ENCODE measurements at regions not wholly inside any gene's neighbourhood (a gene's known extent, or its start where the extent isn't known, plus 50 kb on each side); places are given as distances from the start of the nearest gene placed in this dataset.

DNA sequence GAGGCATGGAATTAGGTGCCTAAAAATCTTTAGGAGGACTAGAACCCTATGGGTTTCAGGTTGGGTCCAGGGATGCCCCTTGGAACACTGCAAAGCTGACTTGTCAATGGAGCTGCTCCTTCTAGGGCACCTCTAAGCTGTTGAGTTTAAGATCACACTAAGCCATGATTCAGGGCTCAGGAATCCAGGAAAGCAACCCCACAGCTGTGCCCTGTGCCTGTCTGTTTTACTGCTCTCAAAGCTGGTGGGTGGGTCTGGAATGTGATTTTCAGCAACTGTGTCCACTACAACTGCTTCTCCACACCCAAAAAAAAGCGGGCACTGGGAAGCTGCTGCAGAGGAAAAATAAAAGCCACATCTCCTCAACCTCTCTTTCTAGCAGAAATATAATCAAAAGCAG is 310.4 kb upstream of the MOCS1 start:
- TF ChIP-seq, protein P1, sequence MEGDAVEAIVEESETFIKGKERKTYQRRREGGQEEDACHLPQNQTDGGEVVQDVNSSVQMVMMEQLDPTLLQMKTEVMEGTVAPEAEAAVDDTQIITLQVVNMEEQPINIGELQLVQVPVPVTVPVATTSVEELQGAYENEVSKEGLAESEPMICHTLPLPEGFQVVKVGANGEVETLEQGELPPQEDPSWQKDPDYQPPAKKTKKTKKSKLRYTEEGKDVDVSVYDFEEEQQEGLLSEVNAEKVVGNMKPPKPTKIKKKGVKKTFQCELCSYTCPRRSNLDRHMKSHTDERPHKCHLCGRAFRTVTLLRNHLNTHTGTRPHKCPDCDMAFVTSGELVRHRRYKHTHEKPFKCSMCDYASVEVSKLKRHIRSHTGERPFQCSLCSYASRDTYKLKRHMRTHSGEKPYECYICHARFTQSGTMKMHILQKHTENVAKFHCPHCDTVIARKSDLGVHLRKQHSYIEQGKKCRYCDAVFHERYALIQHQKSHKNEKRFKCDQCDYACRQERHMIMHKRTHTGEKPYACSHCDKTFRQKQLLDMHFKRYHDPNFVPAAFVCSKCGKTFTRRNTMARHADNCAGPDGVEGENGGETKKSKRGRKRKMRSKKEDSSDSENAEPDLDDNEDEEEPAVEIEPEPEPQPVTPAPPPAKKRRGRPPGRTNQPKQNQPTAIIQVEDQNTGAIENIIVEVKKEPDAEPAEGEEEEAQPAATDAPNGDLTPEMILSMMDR (IDR thresholded peaks at IDR 0.05) = no peak
- TF ChIP-seq POLR2AphosphoS5 (IDR thresholded peaks at IDR 0.05) = no peak
